HG03565 (cell line): ENCODE measurements at regions not wholly inside any gene's neighbourhood (a gene's known extent, or its start where the extent isn't known, plus 50 kb on each side); places are given as distances from the start of the nearest gene placed in this dataset.

Experiments used
- ATAC-seq: cut with Tn5 transposase; IDR thresholded peaks from one replicate; pipeline ENCODE4 v1.9.1; 2021; ENCODE audit warnings: mild to moderate bottlenecking, moderate library complexity; ENCODE audit not compliant: unreplicated experiment

- ATAC-seq, result no peak
These were observed 49.9 kb upstream of the TOP1 start for GRCh38 chr20:40978761-40979160.
